ENCODE measurements at regions not wholly inside any gene's neighbourhood (a gene's known extent, or its start where the extent isn't known, plus 50 kb on each side); places are given as distances from the start of the nearest gene placed in this dataset.

GRCh38 chr7:51629206-51629605 lies 312.6 kb upstream of the COBL start:
- peaks cover 0 to 3% of the 10 kb centered on the region in 2 experiments; a peak in 1 of 4 replicates for H3K9me3 ChIP-seq (ENCODE audit: insufficient read depth in 2 of 2, low read depth in 1 of 2, low read length in 1 of 2)
- no peaks in the 10 kb centered on the region for H4K20me1 ChIP-seq (replicated peaks in 1 of 2; ENCODE audit: control insufficient read depth in 1 of 2, insufficient read depth in 2 of 2, low read length in 2 of 2)
- TF ChIP-seq KDM5A (IDR thresholded peaks at IDR 0.05; ENCODE audit: low read length) (no peak), TAF7 (optimal IDR thresholded peaks at IDR 0.05; ENCODE audit: borderline replicate concordance, low read depth, low read length) (no peak), POLR2A (IDR thresholded peaks at IDR 0.05; ENCODE audit: control extremely low read depth in 1 of 2, low read depth in 2 of 2, low read length in 2 of 2) (no peak), ATF2 (IDR thresholded peaks at IDR 0.05; ENCODE audit: low read length) (no peak), BRCA1 (IDR thresholded peaks at IDR 0.05; ENCODE audit: low read depth, low read length) (no peak), YY1 (IDR thresholded peaks at IDR 0.05; ENCODE audit: low read depth, low read length) (no peak), RFX5 (IDR thresholded peaks at IDR 0.05; ENCODE audit: borderline replicate concordance, low read depth, low read length) (no peak), NRF1 (IDR thresholded peaks at IDR 0.05; ENCODE audit: low read depth, low read length) (no peak), GTF2F1 (IDR thresholded peaks at IDR 0.05; ENCODE audit: borderline replicate concordance, low read depth, low read length) (no peak), CREB1 (IDR thresholded peaks at IDR 0.05) (no peak)
- H3K36me3 ChIP-seq (ENCODE audit: control insufficient read depth in 2 of 4, insufficient read depth in 4 of 4, low read length in 3 of 4): no peaks in the 10 kb centered on the region
- WGBS, 2 experiments (ENCODE audit: extremely low coverage in 1 of 2, insufficient coverage in 1 of 2, insufficient read length in 1 of 2, insufficient replicate concordance in 2 of 2, low coverage in 1 of 2, low lambda C conversion rate in 2 of 2, missing lambda C conversion rate in 1 of 2): 79% methylated on average over 5 of the region's 5 CpGs; no CpG with 5 or more reads in 1 of the 2 experiments
- H2BK120ac ChIP-seq (replicated peaks; ENCODE audit: low read depth, low read length): no peak overlapping the region
- no peak overlapping the region for H3K23ac ChIP-seq (ENCODE audit: insufficient read length)
- 0 out of 2 replicates have a peak, but pooled peaks cover 3% of the 10 kb centered on the region for H3K79me1 ChIP-seq (ENCODE audit: low read depth, low read length)
- ChIA-PET CTCF (ENCODE audit: partially characterized antibody) (no interaction called here), POLR2A (ENCODE audit: partially characterized antibody) (no interaction called here)
- no peak overlapping the region for H3K4me2 ChIP-seq (ENCODE audit: insufficient read depth in 1 of 2, low read depth in 2 of 2, low read length in 2 of 2)
- no peaks in the 10 kb centered on the region for H3K23me2 ChIP-seq (ENCODE audit: low read depth, low read length)
- H4K8ac ChIP-seq (ENCODE audit: extremely low read depth, insufficient read depth, low read length): no peak overlapping the region; the same call in 1 of the 2 replicates
- H3K4me3 ChIP-seq (ENCODE audit: extremely low read depth in 1 of 4, insufficient read depth in 2 of 4, low read depth in 3 of 4, low read length in 4 of 4): no peak overlapping the region
- no peak overlapping the region for H3K27ac ChIP-seq (ENCODE audit: low read depth, low read length)
- no peak overlapping the region for H3K14ac ChIP-seq (ENCODE audit: insufficient read length)
- no peaks in the 10 kb centered on the region for H3K79me2 ChIP-seq (ENCODE audit: control insufficient read depth in 1 of 2, insufficient read depth in 2 of 2, low read length in 2 of 2)
- FAIRE-seq (no peak), DNase-seq (ENCODE audit: low read depth in 1 of 2, low spot score in 2 of 2) (no peak)
- no peaks in the 10 kb centered on the region for H3K4me1 ChIP-seq (replicated peaks in 1 of 4; ENCODE audit: control insufficient read depth in 3 of 4, insufficient read depth in 4 of 4, low read length in 3 of 4)
- no peak overlapping the region for H3K4ac ChIP-seq (replicated peaks; ENCODE audit: insufficient read length, low read depth, low read length)
- no peak overlapping the region for H4K5ac ChIP-seq (ENCODE audit: insufficient read length, low read depth, low read length)
- H2BK15ac ChIP-seq (ENCODE audit: low read length): no peak overlapping the region
- no peak overlapping the region for H2AFZ ChIP-seq (ENCODE audit: low read length)
- H2BK12ac ChIP-seq (ENCODE audit: low read depth, low read length): no peak overlapping the region
- no peaks in the 10 kb centered on the region for H3K27me3 ChIP-seq (replicated peaks in 1 of 4; ENCODE audit: control insufficient read depth in 3 of 4, extremely low read depth in 1 of 4, insufficient read depth in 3 of 4, low read length in 3 of 4)
- no peak overlapping the region for H3K18ac ChIP-seq (ENCODE audit: extremely low read depth, low read length)
- no peak overlapping the region for H4K91ac ChIP-seq (replicated peaks; ENCODE audit: insufficient read length, low read length)
- no peak overlapping the region for H2BK20ac ChIP-seq (ENCODE audit: low read length)
- no peak overlapping the region for H2BK5ac ChIP-seq (ENCODE audit: low read depth, low read length)
- H3K56ac ChIP-seq (replicated peaks; ENCODE audit: insufficient read length, low read depth, low read length): no peak overlapping the region
- H2AK5ac ChIP-seq (ENCODE audit: low read depth, low read length): no peak overlapping the region
- no peak overlapping the region for H3K9ac ChIP-seq (replicated peaks in 1 of 4; ENCODE audit: extremely low read depth in 1 of 4, low read depth in 3 of 4, low read length in 3 of 4)

Data from H1 (cell line).